ENCODE measurements at regions not wholly inside any gene's neighbourhood (a gene's known extent, or its start where the extent isn't known, plus 50 kb on each side); places are given as distances from the start of the nearest gene placed in this dataset.

- TF ChIP-seq EP300 (IDR thresholded peaks at IDR 0.05), result no peak
- TF ChIP-seq, protein P1, sequence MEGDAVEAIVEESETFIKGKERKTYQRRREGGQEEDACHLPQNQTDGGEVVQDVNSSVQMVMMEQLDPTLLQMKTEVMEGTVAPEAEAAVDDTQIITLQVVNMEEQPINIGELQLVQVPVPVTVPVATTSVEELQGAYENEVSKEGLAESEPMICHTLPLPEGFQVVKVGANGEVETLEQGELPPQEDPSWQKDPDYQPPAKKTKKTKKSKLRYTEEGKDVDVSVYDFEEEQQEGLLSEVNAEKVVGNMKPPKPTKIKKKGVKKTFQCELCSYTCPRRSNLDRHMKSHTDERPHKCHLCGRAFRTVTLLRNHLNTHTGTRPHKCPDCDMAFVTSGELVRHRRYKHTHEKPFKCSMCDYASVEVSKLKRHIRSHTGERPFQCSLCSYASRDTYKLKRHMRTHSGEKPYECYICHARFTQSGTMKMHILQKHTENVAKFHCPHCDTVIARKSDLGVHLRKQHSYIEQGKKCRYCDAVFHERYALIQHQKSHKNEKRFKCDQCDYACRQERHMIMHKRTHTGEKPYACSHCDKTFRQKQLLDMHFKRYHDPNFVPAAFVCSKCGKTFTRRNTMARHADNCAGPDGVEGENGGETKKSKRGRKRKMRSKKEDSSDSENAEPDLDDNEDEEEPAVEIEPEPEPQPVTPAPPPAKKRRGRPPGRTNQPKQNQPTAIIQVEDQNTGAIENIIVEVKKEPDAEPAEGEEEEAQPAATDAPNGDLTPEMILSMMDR (IDR thresholded peaks at IDR 0.05), result no peak
These were observed 320.1 kb downstream of the TRIML1 start for GRCh38 chr4:188459381-188459780.
